Thoracic aorta (tissue), 2 donors: ENCODE measurements at regions not wholly inside any gene's neighbourhood (a gene's known extent, or its start where the extent isn't known, plus 50 kb on each side); places are given as distances from the start of the nearest gene placed in this dataset.

Experiments used
- ATAC-seq: fragments of 150-250 bp; one replicate; pipeline ENCODE4 v1.8.0; 2017; ENCODE audit warnings: low read depth; ENCODE audit not compliant: insufficient number of reproducible peaks, low FRiP score
- DNase-seq: peaks from one replicate; pipeline ENCODE4 v3.0.0-alpha.2; 2020; ENCODE audit warnings: low spot score
- H3K27ac ChIP-seq, 2 donors: fragments of 200-600 bp; sonication (generic); 1 replicate in 1 of 2; 2 replicates in 1 of 2; pipeline ENCODE4 v1.5.1; 2016; ENCODE audit warnings: mild to moderate bottlenecking in 2 of 2, moderate library complexity in 2 of 2
- H3K27me3 ChIP-seq: fragments of 200-600 bp; sonication (generic); replicated peaks from 2 replicates; pipeline ENCODE4 v1.6.0; 2016; ENCODE audit warnings: mild to moderate bottlenecking; ENCODE audit not compliant: insufficient read depth
- H3K36me3 ChIP-seq: fragments of 200-600 bp; sonication (generic); one replicate; pipeline ENCODE4 v1.5.1; 2016
- H3K4me1 ChIP-seq, 2 donors: fragments of 200-600 bp; sonication (generic); 1 replicate in 1 of 2; 2 replicates in 1 of 2; pipeline versions ENCODE4 v1.5.1 to v1.6.0; 2016; ENCODE audit warnings: low read depth in 2 of 2, mild to moderate bottlenecking in 1 of 2; ENCODE audit not compliant: control insufficient read depth in 1 of 2
- H3K4me3 ChIP-seq: fragments of 200-600 bp; sonication (generic); 2 replicates; pipeline ENCODE4 v1.5.1; 2016; ENCODE audit warnings: mild to moderate bottlenecking
- H3K9me3 ChIP-seq: fragments of 200-600 bp; sonication (generic); 2 replicates; pipeline ENCODE4 v1.5.1; 2016
- CTCF ChIP-seq: fragments of 200-600 bp; sonication (generic); IDR thresholded peaks from one replicate; pipeline ENCODE4 v1.5.1; 2019; ENCODE audit warnings: antibody characterized with exemption

- Histone ChIP-seq H3K27me3 (no peaks in the 10 kb centered on the region), H3K4me3 (no peak overlapping the region), H3K4me1 (no peaks in the 10 kb centered on the region), H3K36me3 (no peaks in the 10 kb centered on the region), H3K9me3 (no peaks in the 10 kb centered on the region), H3K27ac (no peak overlapping the region)
- TF ChIP-seq CTCF, result no peak
- no peak for ATAC-seq
- DNase-seq, result no peak
Measured at GRCh38 chr10:26642896-26643653, 54.4 kb upstream of the PDSS1 start.

GRCh38 chr10:26647602-26648244 lies 49.8 kb upstream of the PDSS1 start:
- no peak for DNase-seq
- no peaks in the 10 kb centered on the region for H3K27me3 ChIP-seq
- no peak overlapping the region for H3K27ac ChIP-seq
- no peaks in the 10 kb centered on the region for H3K9me3 ChIP-seq
- no peaks in the 10 kb centered on the region for H3K36me3 ChIP-seq
- no peak overlapping the region for H3K4me3 ChIP-seq
- no peak for ATAC-seq
- no peaks in the 10 kb centered on the region for H3K4me1 ChIP-seq
- TF ChIP-seq CTCF, result no peak
